A172 (cell line): ENCODE measurements at regions not wholly inside any gene's neighbourhood (a gene's known extent, or its start where the extent isn't known, plus 50 kb on each side); places are given as distances from the start of the nearest gene placed in this dataset.
"Not testable (repeated sequence)": the region's sequence is repeated elsewhere in the genome, so short reads cannot be mapped to it uniquely, and the experiment has no call there.

Experiments used
- DNase-seq: peaks from one replicate; pipeline ENCODE4 v3.0.0-alpha.2; 2015; ENCODE audit warnings: low spot score

GRCh38 chr18:42537291-42537690 is 578.2 kb downstream of the RIT2 start:
- no peak for DNase-seq

DNA sequence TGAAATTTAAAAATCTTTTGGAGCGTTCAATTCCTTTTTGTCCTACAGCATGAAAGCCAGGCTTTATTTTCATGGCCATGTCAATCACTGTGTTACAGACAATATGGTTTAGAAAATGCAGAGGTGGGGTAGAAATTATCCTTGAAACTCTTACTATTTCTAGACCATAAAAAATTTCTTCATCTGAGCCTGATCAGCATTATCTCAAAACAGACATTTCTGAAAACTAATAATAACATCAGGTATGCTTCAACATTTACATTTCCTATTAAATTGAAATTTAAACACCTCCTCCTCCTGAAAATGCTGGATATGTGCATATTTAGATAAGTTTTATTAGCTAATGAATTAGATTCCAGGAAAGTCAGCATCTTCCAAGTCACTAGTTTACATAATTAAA is 570.6 kb downstream of the RIT2 start:
- no peak for DNase-seq

DNA sequence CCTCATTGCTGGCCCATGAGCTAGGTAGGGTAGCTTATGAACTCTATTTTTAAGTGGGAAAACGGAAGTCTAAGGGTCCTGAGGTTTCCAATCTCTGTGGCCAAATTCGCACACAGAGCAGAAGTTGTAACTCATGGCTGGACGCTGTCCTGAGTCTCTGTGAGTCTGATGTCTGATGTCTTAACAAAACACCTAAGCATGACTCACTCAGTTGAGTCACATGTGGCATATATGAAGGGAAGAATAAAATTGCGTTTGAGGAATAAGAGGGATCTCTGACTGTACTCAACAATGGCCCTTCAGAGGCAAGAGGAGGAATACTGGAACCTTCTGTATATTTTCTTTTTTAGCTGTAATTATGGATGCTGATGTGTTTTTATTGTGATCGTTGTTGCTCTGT is 569.7 kb downstream of the RIT2 start:
- peak; percentile 68 for DNase-seq

GRCh38 chr18:42548493-42548892 is 567.0 kb downstream of the RIT2 start:
- no peak for DNase-seq

- no peak for DNase-seq
These were observed 565.9 kb downstream of the RIT2 start for GRCh38 chr18:42549596-42549995.

DNA sequence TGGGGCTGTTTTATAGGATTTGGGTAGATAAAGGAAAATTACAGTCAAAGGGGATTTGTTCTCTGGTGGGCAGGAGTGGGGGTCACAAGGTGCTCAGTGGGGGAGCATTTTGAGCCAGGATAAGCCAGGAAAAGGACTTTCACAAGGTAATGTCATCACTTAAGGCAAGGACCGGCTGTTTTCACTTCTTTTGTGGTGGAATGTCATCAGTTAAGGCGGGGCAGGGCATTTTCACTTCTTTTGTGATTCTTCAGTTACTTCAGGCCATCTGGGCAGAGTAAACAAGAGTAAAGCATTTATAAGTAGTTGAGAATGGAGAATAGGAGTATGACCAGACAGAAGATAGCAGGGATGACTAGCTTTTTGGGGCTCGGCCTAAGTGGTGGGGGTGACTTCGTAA is 562.9 kb downstream of the RIT2 start:
- not testable (repeated sequence) for DNase-seq

- peak; percentile 23 for DNase-seq
These were observed 556.3 kb downstream of the RIT2 start for GRCh38 chr18:42559069-42559690.

GRCh38 chr18:42561521-42561920 is 554.0 kb downstream of the RIT2 start:
- DNase-seq = no peak

DNA sequence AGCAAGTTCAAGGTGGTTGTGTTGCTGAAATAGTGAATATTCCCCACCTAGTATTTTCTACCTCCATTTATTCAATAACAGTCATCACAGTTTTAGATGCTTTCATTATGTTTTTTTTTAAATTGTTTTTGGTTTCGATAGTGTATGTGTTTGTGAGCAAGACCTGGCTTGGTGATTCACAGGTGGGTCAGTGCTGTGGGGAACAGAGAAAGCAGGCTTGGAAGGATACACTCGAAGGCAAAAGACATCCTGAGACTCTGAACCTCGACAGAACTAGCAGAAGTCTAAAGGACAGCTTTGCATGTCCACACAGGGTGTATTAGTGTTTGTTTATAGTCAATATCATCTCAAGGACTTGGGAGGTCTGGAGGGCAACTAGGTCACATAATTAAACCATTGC is 551.5 kb downstream of the RIT2 start:
- no peak for DNase-seq

GRCh38 chr18:42564761-42565160 is 550.7 kb downstream of the RIT2 start:
- DNase-seq = no peak

DNA sequence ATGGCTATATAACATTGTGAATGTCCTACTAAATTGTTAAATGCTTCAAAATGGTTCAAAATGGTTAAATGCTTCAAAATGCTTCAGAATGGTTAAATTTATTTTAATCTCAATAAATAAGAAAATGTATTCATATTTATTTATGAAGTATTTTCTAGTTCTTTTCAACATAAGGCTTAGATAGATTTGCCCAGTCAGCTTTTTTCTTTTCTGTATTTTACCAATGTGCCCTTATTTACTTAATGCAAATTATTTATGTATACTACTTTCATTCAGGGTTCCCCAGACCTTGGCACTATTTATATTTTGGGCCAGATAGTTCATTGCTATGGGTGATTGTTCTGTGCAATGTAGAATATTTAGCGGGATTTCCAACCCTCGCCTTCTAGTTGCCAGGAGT is 546.7 kb downstream of the RIT2 start:
- no peak for DNase-seq

- no peak for DNase-seq
These were observed 540.6 kb downstream of the RIT2 start for GRCh38 chr18:42574871-42575270.

GRCh38 chr18:42576124-42576523 is 539.4 kb downstream of the RIT2 start:
- peak; percentile 22 for DNase-seq

DNA sequence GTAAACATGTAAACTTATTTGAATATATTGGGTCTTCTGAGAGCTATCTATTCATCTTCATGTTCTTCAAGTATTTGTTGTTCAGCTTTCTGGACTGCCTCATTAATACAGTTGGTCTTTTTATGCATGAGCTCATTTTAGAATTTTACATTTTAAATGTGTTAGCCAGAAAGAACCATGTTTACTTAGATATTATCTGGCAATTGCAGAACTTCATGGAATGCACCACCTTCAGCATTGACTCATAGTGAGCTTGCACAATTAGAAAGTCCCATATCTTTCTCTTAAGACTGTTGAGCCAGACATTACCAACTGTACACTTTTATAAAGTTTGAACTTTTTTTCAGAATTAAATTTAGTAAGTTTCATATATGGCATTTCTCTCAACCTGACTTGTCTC is 536.7 kb downstream of the RIT2 start:
- peak; percentile 14 for DNase-seq

- no peak for DNase-seq
These were observed 533.2 kb downstream of the RIT2 start for GRCh38 chr18:42582266-42582665.

GRCh38 chr18:42583283-42583731 is 532.2 kb downstream of the RIT2 start:
- DNase-seq = no peak

DNA sequence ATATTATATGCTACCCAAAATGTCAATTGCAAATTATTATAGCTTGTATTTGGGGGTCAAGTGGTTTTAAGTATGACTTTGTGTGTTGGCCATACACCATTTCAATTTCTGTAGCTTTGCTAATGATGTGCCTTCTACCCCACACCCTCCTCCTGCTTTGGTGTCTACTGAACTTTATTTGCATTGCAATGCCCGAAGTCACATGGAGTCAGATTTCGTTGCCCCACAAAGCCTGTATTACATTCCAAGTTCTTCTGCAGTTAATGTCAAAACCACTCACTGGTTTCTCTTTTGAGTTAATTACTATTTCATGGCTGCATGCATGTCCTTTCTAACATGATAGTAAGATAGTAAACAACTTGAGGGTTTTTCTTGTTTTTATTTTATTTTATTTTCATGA is 528.9 kb downstream of the RIT2 start:
- DNase-seq = no peak

- DNase-seq = no peak
These were observed 526.7 kb downstream of the RIT2 start for GRCh38 chr18:42588786-42589185.

GRCh38 chr18:42604820-42605219 is 510.7 kb downstream of the RIT2 start:
- no peak for DNase-seq

GRCh38 chr18:42606886-42607495 is 508.5 kb downstream of the RIT2 start:
- DNase-seq = no peak

- DNase-seq = peak; percentile 20
These were observed 504.4 kb downstream of the RIT2 start for GRCh38 chr18:42611134-42611533.

DNA sequence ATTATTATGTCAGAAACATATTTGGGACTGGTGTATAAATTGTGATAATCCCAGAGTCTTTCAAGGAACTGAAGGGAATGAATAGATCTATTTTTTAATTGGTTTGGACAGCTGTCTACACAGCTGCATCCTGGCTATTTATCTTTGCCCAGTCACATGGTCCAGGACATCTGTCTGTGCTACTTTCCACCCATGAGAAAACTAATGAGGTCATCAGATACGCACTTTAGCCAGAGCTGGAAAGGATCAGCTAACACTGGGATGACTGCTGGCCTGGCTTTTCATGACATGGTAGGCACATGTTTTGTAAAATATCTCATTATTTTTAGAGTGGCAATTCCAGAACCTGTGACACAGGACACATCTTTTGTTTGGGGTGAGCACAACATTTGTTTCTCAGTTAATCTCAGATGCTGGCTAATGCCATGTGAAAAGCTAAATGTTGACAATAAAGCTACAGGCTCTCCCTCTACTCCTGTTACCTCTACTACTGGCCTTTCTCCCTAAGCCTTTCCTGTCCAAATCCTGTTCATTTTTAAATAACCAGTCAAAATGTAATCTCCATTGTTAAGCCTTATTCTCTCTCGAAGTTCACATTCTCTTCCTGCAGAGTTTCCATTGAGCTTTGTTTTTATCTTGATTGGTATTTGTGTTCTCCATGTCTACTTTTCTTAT is 500.7 kb downstream of the RIT2 start:
- peak; percentile 8 for DNase-seq

- no peak for DNase-seq
These were observed 498.3 kb downstream of the RIT2 start for GRCh38 chr18:42617221-42617620.
